NCI-H1105 (cell line): ENCODE measurements at regions not wholly inside any gene's neighbourhood (a gene's known extent, or its start where the extent isn't known, plus 50 kb on each side); places are given as distances from the start of the nearest gene placed in this dataset.
"Not testable (repeated sequence)": the region's sequence is repeated elsewhere in the genome, so short reads cannot be mapped to it uniquely, and the experiment has no call there.

ENCODE experiments used
- DNase-seq: peaks from one replicate; lab custom pipeline; 2025; lab: John Stamatoyannopoulos, UW

DNA sequence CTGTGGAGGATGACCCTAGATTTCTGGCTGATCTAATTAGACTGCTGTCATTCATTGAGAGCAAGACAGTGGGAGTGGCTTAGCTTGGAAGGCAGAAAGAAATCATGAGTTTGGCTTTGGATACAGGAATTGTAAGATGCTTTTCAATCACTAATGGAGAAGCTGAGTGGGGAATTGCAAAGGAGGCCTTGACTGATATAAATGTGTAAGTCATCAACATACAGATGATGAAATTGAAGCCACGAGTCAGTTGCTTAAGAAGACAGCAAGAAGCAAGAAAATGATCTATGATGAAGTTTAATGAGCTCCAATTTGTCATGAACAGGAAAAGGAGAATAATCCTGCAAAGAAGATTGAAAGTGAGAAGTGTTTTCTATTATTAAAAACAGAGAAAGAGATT lies 136.7 kb upstream of the C1QTNF7 start:
- no peak for DNase-seq

DNA sequence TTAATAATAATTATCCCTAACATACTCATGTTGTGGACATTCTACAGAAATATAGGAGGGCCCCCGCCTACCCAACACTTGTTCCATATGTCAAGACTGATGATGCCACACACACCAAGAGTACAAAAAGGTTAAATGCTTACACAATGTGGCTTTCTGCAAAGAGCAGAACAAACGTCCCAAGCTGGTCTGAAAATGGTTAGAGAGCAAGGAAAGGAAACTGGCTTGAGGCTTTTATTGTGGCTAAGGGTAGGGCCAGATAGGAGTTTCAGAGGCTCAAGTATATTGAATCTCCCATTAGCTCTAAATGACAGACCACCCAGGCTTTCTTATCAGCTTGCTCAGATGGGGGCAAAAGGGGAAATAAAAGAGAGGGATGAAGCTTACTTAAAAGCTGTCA lies 134.1 kb upstream of the C1QTNF7 start:
- DNase-seq, result no peak

DNA sequence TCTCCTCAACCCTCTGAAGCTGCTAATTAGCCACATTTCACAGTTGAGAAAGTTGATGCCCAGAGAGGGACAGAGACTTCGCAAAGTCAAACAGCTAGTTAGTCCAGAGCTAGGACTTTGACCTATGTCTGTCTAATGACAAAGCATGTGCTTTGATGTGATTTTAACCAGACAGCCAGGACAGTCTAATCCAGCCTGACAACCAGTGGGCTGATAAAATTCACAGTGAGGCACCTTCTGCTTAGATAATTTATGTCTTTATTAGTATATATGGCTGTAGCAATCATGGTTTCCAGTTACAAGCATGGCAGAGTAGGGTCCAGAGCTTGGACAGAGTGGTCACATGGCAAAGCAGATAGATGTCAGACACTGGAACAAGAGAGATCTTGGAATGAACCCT lies 133.6 kb upstream of the C1QTNF7 start:
- DNase-seq, result no peak

DNA sequence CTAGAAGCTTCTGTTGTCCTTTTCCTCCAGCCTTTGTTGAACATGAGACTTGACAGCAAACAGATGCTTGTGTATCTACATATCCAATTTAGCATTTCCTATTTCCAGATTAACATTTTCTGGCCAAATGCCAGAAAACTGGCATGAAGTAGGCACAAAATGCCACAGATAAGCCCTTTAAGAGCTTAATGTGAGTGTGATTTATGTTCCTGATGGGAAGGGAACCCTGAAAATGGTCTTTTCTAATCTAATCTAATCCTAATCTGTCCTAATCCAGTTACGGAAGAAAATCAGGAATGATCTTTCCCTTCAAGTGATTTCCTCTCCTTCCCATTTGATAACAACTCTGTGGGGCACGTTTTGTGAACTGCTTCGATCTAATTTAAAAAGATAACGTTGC lies 133.0 kb upstream of the C1QTNF7 start:
- no peak for DNase-seq

DNA sequence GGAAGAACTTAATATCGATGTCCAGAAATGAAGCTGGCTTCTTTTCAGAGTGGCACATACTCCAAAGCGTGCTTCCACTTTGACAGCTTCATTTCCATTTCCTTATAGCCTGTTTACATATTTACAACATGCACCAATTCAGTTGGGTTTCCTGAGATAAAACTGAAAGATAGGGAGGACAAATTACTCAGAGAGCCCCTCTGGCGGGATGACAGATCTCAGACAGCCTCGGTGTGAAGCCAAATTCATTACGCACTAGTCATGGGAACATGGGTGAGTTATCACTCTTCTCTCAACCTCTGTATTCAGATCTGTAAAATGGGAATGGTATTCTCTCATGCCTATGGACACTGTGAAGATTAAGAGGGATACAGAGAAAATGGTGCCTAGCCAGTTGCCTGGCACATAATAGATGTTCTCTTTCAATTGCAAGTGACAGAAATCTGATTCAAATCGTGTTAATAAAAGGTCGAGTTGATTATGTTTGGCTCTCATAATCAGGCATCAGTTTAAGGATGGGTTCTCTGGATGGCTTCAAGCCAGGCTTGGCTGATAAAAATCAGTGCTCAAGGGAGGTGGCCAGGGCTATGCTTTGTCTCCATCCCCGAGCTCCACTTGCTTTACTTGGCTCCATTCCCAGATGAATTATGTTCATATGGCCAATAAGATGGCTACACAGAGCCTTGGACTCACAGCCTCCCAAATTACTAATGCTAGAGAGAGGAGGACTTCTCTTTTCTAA lies 132.2 kb upstream of the C1QTNF7 start:
- DNase-seq, result peak; percentile 64

DNA sequence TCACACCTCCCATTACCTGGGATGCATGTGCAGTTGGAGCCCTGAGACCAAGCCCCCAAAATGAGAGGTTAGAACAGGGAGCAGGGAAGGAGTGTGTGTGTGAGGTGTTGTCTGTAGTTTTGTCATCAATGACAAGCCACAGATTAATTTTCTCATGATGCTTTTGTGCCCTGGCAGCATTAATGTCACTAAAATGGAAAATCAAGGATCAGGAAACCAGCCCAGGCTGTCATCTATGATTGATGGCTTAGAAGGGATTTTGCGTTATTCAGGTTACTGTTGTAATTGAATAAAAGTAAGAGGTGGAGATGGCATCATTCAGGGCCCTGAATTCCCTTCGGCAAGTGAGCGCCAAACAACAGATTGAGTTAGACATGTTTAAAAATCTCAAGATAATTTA lies 130.5 kb upstream of the C1QTNF7 start:
- no peak for DNase-seq

DNA sequence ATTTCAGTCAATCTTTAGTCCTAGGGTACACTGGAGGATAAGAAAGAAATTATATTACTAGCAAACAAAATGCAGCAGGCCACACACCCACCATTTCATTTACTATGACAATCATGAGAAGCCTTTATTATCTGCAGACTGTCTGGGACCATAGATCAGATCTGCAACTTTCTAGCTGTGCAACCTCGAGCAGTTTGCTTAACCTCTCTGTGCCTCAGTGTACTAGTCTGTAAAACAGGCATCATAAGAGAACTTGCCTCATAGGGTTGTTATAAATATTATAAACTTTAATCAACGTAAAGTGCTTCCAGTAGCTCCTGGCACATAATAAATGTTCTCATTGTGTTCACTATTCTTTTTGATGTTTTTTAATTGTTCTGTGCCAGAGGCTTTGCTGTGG lies 128.2 kb upstream of the C1QTNF7 start:
- no peak for DNase-seq

DNA sequence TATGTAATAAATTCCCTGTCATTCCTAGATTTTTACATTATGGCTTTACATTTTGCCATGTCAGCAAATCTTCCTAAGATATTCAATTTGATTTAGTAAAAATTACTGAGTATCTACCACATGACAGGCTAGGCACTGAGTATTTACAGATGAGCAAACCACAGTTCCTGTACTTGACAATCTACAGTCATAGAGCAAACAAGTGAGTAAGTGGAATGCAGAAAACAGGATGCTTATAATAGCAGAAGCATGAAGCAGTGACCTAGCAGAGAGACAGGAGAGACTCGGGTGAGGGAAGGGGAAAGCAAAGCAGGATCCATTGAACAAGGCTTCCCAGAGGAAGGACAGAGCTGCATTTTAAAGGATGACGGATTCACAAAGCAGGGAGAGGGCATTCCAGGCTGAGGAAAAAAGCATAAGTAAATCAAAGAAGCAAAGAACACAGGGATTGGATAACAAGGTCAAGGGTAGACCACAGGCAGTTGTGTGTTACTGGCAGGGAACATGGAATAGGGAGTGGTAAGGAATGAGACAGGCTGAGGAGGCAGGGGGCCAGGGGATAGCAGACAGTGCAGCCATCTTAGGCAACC lies 124.7 kb upstream of the C1QTNF7 start:
- no peak for DNase-seq

DNA sequence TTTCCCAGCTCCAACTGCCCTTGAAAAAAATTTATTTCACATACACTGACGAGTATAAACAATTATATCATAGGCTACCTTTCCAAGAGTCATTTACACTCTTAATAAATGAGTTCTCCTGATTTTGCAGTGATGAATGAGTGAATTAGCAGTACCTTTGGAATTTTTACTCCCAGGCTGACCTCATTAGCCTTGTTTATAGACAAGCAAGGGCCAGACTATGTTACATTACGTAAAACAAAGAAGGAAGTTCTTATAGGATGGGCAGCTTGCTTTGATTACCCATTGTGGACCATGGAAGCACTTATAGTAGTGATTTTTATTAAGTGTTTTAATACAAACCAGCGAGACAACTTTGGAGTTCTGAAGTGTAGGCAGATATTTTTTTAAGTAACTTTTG lies 112.9 kb upstream of the C1QTNF7 start:
- DNase-seq, result no peak

DNA sequence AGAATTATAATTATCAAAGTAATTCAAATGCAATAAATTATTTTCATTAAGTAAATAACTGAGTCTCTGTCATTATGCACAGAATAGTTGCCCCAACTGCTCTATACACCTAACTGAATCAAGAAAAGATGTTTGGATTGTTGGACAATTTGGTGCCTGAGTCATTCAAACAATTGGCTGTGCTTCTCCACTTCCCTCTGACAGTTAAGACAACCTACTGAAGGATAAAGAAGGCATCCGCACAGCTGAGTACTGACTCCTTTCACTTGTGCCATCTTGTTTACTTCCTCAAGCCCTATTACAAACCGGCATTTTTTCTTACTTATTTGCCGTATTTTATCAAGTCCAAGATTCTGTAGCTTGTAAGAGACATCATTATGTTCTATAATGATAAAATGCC lies 110.6 kb upstream of the C1QTNF7 start:
- no peak for DNase-seq

DNA sequence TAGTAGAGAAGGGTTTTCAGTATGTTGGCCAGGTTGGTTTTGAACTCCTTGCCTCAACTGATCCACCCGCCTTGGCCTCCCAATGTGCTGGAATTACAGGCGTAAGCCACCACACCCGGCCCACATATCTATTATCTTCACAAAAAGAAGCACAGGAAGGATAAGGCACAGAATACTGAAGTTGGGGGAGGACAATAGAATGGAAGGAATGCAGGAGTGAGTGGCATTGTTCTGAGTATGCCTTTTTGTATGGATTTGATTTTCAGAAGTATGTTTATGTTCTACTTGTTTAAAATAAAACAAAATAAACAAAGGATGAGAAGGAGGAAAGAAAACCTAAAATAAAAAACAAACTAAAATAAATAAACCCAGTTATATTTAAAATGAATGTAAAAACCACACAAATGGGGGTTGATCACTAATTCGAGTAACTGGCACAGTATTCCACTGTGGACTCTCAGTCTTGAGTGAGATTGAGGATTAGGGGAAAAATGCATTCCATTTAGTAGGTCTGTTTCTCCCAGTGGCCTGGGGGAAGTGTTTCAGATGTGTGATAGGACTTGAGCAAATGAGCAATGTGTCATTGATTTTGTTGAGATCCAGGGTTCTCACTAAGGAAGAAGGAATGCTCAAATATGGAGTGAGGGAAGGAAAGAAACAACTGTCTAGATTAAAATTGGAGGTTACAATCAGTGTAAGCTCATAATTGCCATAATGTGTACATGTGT lies 109.0 kb upstream of the C1QTNF7 start:
- DNase-seq, result no peak

DNA sequence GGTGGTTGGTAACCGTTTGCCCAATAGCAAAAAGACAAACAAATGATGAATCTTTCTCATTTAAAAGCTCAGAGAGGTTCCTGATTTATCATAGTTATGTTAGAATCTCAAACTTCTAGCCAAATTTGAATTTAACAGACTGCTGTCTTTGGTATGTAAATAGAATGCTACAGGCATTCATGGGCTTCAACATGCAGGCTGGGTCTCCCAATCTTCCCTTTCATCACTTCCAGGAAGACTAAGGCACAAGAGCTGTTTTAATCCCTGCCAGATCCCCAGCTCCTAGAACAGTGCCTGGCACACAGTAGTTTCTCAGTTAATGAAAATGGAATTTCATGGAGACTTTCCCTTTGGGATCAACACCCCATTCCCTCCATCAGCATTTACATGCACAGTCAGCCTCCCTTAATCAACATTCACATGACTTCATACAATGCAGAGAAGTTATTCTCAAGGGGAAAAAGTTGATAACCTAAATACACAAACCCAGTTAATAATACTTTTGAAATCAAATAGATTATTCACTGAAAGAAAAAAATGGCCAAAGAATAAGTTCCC lies 107.6 kb upstream of the C1QTNF7 start:
- DNase-seq, result no peak

DNA sequence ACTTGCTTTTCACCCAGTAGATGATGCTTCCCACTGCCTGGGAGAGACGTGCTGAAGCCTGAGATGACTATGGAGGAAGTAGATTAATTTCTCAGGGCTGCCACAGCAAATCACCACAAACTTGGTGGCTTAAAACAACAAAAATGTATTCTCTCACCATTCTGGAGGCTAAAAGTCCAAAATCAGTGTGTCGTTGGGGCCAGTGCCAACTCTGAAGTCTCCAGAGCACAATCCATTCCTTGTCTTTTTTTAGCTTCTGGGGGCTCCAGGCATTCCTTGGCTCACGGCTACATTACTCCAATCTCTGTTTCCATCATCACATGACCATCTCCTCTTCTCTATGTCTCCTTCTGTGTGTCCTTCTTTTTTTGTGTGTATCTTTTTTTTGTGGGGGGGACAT lies 105.8 kb upstream of the C1QTNF7 start:
- no peak for DNase-seq

DNA sequence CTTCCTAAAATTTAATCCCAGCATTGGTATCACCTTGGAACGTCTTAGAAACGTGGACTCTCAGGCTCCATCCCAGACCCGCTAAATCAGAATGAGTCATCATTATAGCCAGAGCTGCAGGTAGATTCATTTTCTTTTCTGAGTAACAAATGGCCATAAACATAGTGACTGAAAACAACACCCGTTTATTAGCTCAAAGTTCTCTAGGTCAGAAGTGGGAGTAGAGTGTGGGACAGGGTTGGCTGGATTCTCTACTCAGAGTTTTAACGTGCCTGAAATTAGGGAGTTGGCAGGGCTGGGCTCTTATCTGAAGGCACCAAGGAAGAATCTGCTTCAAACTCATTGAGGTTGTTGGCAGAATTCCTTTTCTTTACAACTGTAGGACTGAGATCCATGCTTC lies 101.8 kb upstream of the C1QTNF7 start:
- no peak for DNase-seq

DNA sequence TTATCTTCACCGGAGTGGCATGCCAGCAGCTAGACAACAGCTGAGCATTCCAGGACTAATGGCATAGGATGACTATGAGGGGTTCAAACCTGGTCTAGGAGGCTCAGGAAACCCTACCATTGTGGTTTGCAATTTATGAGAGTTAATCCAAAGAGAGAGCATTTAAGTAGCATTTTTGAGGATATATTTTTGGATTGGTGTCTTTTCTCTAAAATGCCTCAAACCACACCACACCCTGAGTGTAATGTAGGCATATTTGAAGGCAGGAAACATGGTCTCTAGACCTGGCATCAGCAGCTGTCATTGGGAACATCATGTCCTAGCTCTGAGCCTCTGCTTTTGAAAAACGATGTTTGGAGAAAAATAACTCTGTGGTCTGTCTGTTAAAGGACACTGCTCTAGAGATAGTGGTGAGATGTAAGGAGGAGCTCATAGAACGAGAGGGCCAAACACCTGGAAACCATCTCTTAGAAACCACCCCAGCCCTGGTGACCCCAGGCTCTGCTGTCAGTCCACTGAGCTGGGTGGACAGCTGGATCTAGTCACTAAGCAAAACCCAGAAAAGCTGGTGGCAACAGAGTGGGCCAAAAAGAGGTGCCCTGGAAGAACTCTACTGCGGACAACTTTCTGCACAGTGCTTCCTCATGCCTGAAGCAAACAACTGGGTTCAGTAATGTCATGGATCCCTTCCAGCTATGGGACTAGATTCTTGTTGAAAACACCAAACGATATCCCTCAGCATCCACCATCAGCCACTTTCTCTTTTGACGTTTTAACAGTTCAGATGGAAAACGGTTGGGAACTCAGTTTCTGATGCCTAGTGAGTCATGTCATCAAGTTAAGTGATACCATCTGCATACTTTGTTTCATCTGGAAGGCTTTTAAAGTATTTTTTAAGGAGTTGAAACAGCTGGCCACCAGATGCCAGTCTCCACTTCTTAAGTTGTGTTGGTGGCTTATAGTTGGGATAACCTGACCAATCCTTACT lies 100.2 kb upstream of the C1QTNF7 start:
- DNase-seq, result no peak

DNA sequence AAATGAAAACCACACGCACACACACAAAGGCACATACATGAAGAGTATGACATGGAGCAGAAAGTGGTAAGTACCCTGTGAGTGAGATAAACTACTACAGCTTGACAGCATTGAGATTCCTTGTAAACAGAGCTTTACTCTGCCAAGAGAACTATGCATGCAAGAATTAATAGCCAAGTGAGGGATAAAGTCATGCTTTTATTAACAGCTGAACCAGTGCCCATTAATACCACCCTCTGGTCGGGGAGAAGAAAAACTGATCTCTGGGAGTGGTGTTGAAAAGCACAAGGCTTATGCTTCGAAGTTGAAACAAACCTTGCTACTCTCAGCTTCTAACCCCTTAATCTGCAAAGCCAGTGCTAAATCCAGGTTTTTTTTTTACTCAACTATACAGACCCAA lies 95.9 kb upstream of the C1QTNF7 start:
- DNase-seq, result no peak

DNA sequence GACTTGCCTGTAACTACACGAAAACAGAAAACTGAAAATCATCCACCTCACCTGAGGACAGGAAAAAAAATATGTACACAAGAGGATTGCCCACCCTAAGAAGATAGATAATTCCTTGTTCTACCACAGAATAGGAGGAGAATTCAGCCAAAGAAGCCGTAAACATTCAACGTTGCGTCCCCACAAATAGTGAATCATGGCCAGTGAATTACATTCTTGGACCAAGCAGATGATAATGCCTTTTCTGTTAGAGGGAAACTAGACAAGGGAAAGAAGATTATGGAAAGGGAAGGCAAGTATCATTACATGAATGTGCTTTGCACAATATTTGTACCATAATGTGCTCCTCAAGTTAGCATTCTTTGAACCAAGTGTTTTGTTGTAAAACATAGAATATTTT lies 95.5 kb upstream of the C1QTNF7 start:
- no peak for DNase-seq

DNA sequence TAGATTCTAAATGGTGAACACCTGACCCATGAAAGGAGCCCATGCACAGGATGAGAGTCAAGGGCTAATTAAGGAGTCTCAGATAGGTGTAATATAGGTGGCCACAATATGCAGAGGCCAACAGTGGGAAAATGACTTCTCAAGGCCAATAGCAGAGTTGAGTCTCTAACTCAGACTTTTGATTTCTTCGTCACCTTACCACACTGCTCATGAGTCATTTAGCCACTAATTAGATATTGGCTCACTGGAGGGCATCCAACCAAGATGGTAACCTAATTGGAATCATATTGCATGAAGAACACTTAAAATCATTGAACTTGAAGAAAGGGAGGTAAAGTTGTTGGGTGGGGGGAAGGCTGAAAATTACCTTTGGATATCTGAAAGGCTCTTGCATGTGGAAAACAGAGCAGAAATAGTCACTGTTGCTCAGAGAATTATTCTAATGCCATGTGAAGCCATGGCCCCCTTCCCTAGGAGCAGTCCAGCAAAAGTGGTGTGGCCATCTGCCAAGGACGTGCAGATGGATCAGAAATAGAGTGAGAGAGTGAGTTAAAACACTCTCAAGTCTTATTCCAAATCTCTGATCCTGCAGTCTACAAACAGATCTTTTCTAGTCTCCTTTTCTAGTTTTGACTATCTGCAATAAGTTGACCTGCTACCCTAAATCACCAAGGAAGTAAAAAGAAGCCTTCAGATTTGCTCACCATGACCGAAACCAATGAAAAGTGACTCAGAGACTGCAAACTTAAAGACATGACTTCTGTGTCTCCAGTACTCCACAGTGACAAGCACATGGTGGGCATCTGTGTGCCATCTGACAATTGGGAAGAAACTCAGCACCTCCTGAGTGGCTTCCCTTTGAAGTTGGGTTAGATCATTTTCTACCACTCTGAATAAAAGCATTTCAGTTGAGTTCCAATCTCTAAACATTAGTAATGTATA lies 93.9 kb upstream of the C1QTNF7 start:
- no peak for DNase-seq

DNA sequence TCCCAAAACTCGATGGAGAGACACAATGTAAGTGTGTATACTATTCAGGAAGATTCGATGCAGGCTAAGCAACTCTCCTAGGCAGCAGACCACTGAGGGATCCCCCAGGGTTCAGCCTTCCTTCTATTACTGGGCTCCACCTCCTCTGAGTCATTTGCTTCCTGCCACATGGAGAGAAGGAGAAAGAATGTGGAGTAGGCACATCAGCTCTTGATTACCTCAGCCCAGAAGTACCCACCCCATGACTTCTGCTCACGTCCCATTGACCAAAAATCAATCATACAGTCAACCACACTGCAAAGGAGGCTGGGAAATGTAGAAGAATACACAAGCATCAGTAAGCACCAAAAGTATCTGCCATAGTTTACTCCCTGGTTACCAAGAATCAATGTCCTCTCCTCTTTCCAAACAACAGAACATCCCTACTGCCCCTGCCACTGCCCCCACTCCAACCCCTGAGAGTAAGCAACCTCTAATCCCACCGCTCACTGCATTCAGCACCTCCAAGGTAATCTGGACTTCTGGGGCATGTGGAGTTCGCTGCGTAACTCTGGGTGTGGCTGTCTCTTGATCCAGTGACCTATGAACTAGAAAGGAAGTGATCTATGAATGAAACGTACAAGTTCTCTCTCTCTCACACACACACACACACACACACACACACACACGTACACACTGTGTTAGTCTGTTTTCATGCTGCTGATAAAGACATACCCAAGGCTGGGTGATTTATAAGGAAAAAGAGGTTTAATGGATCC lies 91.2 kb upstream of the C1QTNF7 start:
- DNase-seq, result no peak

DNA sequence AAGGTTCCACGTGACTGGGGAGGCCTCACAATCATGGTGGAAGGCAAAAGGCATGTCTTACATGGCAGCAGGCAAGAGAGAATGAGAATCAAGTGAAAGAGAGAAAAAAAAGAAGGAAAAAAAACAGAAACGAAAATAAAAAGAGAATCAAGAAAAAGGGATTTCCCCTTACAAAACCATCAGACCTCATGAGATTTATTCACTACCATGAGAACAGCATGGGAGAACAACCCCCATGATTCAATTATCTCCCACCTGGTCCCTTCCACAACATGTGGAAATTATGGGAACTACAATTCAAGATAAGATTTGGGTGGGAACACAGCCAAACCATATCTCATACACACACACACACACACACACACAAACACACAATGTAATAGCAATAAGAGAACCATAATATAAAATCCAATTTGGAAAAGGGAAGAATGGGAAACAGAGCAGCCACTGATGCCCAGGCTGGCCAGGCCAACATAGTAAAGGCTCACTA lies 90.6 kb upstream of the C1QTNF7 start:
- DNase-seq, result not testable (repeated sequence)
